Stimulated activated CD4-positive, alpha-beta T cell treated with anti-CD3 and anti-CD28 coated beads, Interleukin-15, amount 100 ng/mL, for 48 hours (primary cell): ENCODE measurements at regions not wholly inside any gene's neighbourhood (a gene's known extent, or its start where the extent isn't known, plus 50 kb on each side); places are given as distances from the start of the nearest gene placed in this dataset.

Experiments
- DNase-seq, 2 donors: peaks; one replicate each; pipeline ENCODE4 v3.0.0-alpha.2; 2020; ENCODE audit warnings: low read depth in 2 of 2

GRCh38 chr2:189367343-189367742 lies 73.9 kb upstream of the WDR75 start:
- DNase-seq: no peak

DNA sequence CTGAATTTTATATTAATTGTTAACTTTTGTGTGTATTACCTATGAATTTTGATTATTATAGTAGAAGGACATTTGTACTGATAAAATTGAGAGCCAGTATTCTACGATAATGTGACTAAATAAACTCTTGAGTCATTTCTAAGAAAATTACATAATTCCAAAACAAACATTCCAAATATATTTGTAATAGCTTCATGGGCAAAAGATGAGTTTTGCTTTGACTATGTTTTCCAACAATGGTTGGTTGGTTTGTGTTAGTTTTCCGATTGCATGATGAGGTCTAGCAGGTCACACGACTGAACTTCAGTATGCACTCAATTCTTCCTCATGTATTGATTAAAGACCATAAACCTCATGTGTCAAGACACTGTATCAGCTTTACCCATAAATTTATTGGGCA lies 71.7 kb upstream of the WDR75 start:
- DNase-seq: no peak

- DNase-seq: no peak
Observed at GRCh38 chr2:189370719-189371118, 70.6 kb upstream of the WDR75 start.

DNA sequence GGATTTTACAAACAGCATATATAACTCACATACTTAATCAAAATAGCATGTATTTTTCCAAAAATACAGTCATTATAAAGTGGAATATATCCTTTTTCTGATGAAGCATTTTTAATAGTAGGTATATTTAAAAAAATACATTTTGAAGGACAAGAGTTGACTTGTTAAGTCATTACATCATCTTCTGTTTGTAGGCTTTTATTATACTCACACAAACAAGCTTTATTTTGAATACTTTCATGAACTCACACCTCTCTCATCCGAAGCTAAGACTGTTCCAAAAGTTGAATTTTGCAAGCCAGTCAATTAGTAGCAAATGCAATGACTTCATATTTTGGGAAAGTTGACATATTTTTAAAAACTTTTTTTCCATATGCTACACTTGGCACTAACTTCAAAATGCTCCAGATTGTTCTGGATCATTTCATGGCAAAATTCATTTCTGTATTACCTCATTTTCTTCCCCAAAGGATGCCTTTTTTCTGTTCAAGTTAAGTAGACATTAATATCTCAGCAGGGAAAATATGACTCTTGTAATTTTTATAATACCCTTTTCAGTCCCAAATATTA lies 68.5 kb upstream of the WDR75 start:
- no peak for DNase-seq

GRCh38 chr2:189374481-189374880 lies 66.8 kb upstream of the WDR75 start:
- DNase-seq: no peak

GRCh38 chr2:189375842-189376241 lies 65.4 kb upstream of the WDR75 start:
- no peak for DNase-seq

DNA sequence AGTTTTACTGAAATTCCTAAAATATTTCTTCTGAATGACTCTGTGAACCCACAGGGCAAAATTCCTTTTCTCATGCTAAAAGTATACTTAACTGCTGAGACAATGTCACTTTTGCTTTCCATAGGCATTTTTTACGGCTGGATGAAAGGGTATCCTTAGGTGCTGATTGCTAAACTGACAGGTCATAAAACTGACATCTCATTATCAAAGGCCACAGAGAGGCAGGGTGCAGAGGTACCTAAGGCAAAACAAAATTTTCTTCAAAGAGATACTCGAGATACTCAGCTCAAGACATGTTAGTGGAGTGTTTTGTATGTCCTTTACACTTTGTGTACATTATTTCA lies 62.0 kb upstream of the WDR75 start:
- DNase-seq: no peak

GRCh38 chr2:189379731-189380261 lies 61.5 kb upstream of the WDR75 start:
- no peak for DNase-seq

DNA sequence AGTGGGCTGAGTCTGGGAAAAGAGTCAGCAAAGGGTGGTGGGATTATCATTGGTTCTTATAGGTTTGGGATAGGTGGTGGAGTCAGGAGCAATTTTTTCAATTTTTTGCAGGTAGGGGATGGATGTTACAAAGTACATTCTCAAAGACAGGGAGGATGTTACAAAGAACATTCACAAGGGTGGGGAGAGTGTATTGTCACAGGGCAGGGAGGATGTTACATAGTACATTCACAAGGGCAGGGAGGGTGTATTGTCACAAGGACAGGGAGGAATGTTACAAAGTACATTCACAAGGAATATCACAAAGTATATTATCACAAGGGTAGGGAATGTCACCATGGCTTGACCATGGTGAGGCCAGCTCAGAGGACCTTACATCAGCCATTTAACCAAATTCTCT lies 58.6 kb upstream of the WDR75 start:
- no peak for DNase-seq

- DNase-seq: no peak
Observed at GRCh38 chr2:189386741-189387140, 54.5 kb upstream of the WDR75 start.

- DNase-seq: no peak
Observed at GRCh38 chr2:189391201-189391600, 50.1 kb upstream of the WDR75 start.
